Fibroblast of upper back skin (primary cell): ENCODE measurements at regions not wholly inside any gene's neighbourhood (a gene's known extent, or its start where the extent isn't known, plus 50 kb on each side); places are given as distances from the start of the nearest gene placed in this dataset.

Experiments
- DNase-seq: peaks from one replicate; pipeline ENCODE4 v3.0.0-alpha.2; 2013

GRCh38 chr5:98638111-98638510 lies 135.4 kb upstream of the RGMB start:
- no peak for DNase-seq

DNA sequence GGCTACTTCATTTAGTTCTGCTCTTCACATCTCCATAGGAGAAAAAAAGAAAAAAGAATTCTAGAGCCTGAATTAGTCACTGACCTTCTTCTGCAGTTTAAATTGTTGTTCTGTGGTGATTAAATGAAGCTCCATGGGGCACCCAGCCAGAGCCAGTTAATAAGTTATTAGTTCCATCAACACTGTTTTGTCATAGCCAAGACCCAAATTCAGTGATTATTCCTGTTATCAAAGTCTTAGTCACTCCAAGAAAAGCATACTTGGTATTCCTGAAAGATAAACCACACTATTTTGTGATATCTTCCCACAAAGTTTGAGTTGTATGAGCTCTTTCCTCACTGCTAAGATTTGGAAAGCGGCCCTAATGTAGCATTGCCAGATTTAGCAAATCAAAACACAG lies 134.8 kb upstream of the RGMB start:
- DNase-seq = peak; percentile 86

- DNase-seq = no peak
These were observed 134.2 kb upstream of the RGMB start for GRCh38 chr5:98639274-98639673.

- DNase-seq = no peak
These were observed 131.8 kb upstream of the RGMB start for GRCh38 chr5:98641671-98642070.

GRCh38 chr5:98643569-98643968 lies 129.9 kb upstream of the RGMB start:
- DNase-seq = no peak

GRCh38 chr5:98651715-98652114 lies 121.7 kb upstream of the RGMB start:
- no peak for DNase-seq

GRCh38 chr5:98656125-98656795 lies 117.2 kb upstream of the RGMB start:
- peak; percentile 21 for DNase-seq

DNA sequence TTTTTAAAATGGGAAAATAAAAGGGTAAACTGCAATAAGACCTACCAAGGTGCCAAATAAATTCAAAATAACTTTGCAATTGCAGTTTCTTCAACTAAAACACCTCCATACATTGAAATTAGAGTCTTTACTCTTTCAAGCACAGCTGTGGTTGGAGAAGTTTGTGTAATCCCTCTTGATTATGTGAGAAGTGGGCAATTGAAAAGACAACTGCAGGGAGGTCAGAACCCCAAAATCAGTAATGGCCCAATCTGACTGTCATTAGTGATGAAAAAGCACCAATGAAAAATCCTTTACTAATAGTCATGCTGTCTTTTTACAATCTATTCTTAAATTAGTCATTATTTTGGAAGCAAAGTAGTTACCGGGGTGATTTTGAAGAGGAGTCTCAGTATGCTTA lies 116.7 kb upstream of the RGMB start:
- DNase-seq = no peak

DNA sequence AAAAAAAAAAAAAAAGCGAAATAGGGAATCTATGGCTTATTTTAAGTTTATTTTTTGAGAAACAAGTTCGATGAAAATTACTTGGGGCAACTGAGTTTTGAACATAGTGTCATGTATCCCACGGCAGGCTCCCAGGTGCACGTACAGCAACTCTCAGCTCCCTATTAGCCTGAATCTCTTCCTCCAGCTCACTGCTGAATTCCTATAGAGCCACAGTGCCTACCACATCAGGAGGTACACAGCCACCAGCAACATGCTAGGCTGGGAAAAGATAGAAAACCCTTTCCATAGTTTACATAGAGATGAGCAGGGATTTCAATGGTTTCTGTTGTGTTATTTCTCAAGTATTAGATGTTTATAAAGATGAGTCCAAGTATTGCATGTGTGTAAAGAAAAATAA lies 115.9 kb upstream of the RGMB start:
- DNase-seq = no peak

DNA sequence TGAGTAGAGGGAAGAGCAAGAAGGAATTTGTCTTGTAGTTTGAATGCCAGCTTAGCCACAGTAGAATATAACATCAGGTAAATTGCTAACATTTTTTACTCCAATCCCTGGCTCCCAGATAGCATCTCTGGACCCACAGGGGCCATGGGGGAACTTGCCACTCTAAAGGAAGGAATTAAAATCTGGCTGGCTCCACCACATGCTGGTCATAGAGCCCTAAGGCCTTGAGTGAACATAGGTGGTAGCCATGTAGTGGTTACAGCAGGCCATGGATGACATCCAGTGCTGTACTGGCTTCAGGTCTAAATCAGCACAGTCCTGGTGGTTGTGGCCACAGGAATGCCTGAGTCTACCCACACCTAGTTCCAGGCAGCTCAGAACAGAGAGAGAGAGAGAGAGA lies 109.9 kb upstream of the RGMB start:
- DNase-seq = no peak

DNA sequence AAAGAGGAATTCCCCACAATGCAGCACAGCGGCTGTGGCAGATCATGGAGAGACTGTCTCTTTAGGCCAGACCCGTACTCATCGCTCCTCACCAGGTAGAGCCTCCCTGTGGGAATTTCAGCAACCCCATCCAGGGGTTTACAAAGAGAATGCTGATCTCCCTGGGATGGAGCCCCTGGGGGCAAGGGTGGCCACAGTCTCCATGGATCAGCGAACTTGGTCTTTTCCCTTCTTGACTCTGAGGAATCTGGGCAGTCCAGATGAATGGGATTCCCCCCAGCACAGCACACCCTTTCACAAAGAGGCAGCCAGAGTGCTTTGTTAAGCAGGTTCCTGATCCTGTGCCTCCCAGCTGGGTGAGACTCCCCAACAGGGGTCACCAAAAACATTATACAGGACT lies 108.7 kb upstream of the RGMB start:
- DNase-seq = no peak

DNA sequence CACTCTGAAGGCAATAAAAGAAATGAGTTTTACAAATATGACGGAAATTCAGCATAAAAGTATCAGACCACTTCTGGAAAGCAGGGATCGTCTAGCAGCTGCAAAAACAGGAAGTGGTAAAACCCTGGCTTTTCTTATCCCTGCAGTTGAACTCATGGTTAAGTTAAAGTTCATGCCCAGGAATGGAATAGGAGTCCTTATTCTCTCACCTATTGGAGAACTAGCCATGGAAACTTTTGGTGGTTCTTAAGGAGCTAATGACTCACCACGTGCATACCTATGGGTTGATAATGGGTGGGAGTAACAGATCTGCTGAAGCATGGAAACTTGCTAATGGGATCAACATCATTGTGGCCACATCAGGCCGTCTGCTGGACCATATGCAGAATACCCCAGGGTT lies 93.5 kb upstream of the RGMB start:
- peak; percentile 36 for DNase-seq

DNA sequence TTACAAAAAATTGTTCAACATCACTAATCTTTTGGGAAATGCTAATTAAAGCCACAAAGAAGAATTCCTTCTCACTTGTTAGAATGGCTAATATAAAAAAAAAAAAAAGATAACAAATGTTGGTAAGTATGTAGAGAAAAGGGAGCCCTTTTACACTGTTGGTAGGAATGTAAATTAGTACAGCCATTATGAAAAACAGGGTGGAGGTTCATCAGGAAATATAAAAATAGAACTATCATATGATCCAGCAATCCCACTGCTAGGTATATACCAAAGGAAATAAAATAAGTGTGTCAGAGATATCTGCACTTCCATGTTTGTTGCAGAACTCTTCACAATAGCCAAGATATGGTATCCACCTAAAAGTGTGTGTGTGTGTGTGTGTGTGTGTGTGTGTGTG lies 83.5 kb upstream of the RGMB start:
- no peak for DNase-seq

DNA sequence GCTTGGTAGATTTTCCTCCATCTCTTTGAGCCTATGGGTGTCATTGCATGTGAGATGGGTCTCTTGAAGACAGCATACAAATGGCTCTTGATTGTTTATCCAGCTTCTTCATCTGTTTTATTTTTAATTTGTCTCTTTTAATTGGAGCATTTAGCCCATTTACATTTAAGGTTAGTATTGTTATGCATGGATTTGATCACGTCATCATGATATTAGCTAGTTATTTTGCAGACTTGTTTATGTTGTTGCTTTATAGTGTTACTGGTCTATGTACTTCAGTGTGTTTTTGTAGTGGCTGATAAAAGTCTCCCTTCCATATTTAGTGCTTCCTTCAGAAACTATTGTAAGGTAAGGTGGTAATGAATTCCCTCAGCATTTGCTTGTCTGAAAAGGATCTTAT lies 78.6 kb upstream of the RGMB start:
- no peak for DNase-seq

DNA sequence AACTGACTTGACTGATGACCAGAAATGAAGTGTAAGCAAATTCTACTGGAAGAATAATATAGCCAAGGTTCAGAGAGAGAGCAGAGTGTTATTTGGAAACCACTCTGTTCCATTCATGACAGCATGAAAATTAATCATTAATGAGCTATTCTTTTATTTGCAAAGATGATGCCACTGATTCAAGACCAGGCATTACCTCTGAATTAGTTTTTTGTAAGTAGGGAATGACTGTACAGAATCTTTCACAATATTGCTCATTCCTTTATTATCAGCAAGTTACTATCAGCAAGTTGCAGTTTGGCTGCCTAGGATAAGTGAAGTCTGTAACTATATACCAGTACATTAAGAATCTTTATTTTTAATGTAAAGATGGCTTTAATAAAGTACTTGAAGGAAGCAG lies 75.1 kb upstream of the RGMB start:
- peak; percentile 4 for DNase-seq

DNA sequence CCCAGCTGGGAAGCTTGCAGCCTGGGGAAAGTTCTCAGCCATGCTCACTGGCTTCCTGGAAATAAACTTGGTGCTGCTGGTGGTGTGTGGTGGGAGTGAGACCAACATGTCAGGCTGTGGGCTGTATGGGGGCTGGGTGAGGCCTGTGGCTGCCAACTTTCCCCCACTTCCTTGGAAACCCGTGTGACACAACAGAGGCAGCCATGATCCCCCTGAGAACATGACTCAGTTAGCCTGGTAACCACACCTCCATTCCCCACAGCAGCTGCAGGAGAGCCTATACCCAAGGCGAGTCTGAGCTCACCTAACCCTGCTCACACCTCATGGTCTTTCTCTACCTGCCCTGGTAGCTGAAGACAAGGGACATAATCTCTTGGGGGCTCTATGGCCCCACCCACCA lies 72.7 kb upstream of the RGMB start:
- peak; percentile 39 for DNase-seq

DNA sequence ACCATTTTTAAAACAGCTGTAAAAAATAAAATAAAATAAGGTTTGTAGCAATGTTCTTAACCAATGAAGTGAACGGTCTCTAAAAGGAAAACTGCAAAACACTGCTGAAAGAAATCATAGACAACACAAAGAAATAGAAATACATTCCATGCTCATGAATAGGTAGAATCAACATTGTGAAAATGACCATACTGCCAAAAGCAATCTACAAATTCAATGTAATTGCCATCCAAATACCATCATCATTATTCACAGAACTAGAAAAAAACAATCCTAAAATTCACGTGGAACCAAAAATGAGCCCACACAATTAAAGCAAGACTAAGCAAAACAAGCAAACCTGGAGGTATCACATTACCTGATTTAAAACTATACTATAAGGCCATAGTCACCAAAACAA lies 67.6 kb upstream of the RGMB start:
- peak; percentile 21 for DNase-seq

DNA sequence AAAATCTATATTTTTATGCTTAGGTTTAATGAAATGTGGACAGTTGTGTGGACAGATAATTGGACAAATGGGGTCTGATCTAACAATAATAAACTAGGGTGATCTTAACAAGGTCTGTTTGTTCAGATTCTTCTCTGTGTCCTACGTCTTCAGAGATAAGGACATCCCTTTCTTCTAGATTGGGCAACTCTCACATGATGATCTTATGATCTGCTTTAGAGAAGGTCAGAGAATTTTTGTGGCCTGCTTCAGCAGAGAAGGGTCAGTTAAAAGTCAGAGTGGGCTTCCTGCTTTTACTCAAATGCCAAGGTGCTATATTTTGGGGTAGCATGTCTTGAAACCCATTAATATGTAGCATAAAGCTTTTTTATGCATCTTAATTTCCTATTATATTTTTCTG lies 63.8 kb upstream of the RGMB start:
- no peak for DNase-seq

DNA sequence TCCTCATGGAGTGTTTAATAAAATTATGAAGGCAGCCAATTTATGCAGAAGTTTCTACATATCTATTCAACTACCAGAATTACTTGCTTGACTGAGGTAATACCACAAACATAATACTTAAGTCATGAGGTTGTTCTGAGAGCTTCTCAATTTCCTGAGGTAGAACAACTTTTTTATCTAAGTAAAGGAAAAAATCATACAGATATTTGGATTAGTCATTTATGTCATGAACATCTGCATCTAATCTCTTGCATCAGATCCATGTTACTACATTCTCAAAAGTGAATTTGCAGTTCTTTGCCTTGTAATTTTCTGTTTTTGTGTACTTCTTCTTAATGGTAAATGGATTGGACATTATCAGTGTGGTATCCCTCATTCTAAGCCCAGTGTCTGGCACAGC lies 60.4 kb upstream of the RGMB start:
- DNase-seq = peak; percentile 76

- no peak for DNase-seq
These were observed 59.6 kb upstream of the RGMB start for GRCh38 chr5:98713856-98714255.

GRCh38 chr5:98714710-98715288 lies 58.7 kb upstream of the RGMB start:
- peak; percentile 11 for DNase-seq

DNA sequence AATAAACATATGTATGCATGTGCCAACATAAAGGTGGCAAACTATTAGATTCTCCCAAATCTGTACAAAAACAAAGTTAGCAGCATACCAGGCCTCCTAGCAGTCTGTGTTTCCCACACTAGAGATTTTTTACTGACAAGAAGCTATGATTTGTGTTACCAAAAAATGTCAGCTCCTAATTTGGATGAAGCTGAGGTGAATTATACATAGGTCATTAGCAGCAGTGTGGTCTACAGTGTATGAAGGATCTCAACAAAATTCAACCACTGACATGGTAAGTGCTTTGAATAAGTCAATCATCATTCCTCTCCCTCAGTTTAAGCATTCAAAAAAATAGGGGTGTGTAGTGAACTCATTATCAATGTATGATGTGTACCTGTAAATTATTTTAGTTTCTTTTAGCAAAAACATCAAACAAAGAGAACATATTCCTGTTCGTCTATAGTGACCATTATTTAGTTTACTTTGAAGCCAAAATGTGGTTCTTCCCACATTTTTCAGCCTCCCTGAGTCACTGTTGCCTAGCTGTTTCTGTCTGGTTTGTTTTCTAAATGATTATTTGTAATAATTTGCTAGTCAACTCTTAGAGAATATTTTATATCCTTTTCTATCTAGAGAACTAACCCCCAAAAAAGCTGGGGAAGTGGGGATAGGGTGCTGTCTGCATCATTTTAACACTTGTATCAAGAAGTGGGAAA lies 52.1 kb upstream of the RGMB start:
- peak; percentile 79 for DNase-seq

- no peak for DNase-seq
These were observed 51.3 kb upstream of the RGMB start for GRCh38 chr5:98722188-98722587.

GRCh38 chr5:98723061-98723460 lies 50.4 kb upstream of the RGMB start:
- DNase-seq = no peak
